OCI-LY3 (cell line): ENCODE measurements at regions not wholly inside any gene's neighbourhood (a gene's known extent, or its start where the extent isn't known, plus 50 kb on each side); places are given as distances from the start of the nearest gene placed in this dataset.

Experiments used
- CTCF ChIP-seq: fragments of 200-600, 300-600 bp; sonication (generic); IDR thresholded peaks from 2 replicates; pipeline ENCODE4 v1.5.1; 2014; ENCODE audit warnings: antibody characterized with exemption, low read length, low read depth
- EZH2phosphoT487 ChIP-seq: fragments of 200-600 bp; shearing (Covaris generic); IDR thresholded peaks from 2 replicates; pipeline ENCODE4 v1.6.1; 2018; ENCODE audit warnings: antibody characterized with exemption, mixed run types, low read depth

DNA sequence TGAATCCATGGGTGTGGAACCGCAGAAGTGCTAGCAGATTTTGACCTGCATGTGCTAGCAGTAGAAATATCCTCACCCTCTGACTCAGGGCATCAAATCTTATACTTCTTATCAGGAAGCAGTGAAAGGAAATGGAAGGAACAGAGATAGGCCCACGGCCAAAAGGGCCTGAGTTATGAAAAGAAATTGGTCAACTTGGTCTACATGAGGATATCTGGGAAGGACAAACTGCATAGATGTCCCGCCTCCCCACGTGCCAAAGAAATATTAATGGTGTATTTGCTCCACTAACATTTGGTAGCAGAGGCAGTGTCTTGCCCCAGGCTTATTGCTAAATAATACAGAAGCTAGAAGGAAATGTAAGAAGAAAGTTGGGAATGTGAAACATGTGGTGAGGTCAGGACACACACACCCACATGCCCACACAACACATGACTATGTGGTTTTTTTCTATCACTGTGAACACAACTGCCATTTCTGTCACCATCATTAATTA, 93.6 kb upstream of the COL8A1 start:
- TF ChIP-seq CTCF (no peak), EZH2phosphoT487 (no peak)
